ENCODE measurements at regions not wholly inside any gene's neighbourhood (a gene's known extent, or its start where the extent isn't known, plus 50 kb on each side); places are given as distances from the start of the nearest gene placed in this dataset.

DNA sequence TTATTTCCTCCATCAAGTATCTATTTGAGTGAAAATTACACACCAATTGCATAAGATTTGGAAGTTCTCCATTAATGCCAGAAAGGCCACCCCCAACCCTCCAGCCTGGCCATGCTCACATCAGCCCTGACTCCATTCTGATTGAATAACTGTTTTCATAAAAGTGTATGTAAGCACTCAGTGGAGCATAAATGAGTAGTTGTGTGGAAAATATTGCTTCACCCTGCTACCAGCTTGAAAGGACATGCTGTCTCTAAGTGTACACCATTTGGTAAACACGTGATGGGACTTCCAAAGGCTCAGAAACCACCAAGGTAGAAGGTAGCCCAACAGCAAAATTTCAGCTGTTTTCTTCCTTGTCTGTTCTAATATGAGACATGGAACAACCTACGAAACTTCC, 393.8 kb downstream of the ZNF385D start:
- no peak for DNase-seq (ENCODE audit: low spot score)

DNA sequence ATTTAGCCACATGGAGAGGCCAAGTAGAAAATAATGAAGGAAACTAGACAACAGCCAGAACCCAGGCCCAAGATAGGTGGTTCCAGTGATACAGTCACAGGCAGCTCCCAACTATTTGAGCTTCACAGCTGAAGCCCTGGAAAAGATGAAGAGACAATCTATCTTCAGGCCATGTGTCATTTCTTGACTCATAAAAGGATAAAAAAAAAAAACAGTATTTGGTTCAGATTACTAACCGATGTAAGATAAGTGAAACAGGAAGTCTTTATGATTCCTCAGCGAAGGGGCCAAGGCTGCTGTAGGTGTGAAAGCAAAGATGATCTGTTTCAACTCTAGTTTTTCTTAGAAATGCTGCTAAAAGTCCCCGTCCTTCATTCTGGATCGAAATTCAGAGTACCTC, 394.6 kb downstream of the ZNF385D start:
- no peak for DNase-seq (ENCODE audit: low spot score)

DNA sequence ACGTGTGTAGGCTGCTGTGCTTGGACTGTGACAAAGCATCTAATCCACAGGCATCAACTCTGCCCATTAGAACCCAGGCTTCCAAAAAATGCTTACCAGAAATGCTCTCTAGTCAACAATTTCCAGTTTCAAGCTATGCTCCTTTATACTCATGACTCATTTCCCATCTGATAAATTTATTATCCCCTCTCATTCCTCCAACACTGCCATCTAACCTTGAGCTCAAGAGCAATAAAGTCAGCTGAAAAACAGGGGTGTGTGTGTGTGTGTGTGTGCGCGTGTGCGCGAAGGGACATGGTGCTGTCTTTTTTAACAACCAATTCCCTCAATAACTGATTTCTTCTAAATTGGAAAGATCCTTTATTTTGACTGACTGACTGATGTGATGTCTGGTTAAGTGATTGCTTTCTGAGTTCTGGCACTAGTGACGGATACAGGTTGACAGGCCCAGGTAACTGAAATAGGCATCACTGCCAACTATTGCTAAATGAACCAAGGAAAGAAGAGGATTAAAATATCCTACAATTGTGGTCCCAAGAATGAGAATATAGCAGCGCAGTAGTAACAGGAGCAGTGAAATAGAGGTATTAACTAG, 405.5 kb downstream of the ZNF385D start:
- DNase-seq (ENCODE audit: low spot score), result no peak

- no peak for DNase-seq (ENCODE audit: low spot score)
These were observed 419.2 kb downstream of the ZNF385D start for GRCh38 chr3:21331857-21332256.

DNA sequence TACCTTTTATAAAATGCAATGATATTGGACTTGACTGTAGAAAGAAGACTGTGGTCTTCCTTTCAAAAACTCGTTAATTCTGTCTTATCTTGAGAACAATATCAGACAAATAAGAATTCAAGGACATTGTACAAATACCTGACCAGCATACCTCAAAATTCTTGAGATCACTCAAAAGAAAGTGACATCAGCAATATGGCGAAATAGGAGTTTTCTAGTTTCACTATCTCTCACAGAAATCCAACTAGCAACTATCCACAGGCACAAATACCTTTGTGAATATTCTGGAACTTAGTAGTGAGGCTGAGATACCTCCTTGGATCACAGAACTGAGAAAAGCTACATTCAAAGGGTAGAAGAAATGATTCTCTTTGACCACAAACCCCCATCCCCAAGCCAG, 419.7 kb downstream of the ZNF385D start:
- no peak for DNase-seq (ENCODE audit: low spot score)

DNA sequence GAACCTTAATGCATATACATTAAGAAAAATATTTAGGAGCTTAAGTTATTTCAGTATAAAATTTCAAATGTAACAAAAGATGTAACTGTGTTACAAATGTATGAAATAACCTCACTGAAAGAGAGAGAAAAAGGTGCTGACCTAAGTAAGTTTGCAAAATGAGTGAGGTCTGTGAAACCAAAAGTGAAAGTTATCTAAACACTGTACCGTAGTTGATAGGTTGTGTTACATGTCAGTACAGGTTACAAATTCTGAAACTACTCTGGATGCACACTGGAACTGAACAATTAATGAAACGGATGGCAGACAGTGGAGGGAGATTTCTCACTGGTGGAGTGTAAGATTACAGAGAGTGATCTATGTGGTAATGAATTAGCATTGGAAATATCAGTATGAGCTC, 420.7 kb downstream of the ZNF385D start:
- no peak for DNase-seq (ENCODE audit: low spot score)

DNA sequence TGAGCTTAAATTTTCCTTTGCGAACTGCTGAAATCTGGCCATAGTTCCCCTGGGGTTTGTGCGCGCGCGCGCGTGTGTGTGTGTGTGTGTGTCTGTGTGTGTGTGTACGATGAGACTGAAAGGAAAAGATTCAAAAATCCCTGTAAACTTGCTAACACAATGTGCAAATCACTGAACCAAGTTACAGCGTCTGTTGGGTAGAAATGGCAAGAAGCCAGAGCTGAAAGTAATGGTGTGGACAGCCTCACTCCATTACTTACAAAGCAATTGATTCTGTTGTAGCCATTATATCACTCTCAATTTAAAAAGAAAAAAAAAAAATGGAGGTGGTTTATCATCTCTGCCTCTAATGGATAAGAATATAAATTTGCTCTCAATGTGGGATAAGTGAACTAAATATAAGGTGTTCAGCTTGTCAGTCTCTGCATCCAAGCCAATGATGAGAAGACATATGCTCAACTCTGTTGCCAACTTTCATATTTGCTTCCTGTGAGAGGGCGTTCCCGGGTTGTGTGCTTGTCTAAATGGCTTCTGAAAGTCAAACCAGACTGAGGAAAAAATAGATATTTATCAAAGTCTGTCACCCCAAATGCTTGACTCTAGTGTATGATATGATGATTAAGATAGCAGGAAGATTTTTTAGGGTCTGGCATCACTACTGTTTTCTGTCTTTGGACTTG, 422.2 kb downstream of the ZNF385D start:
- no peak for DNase-seq (ENCODE audit: low spot score)

DNA sequence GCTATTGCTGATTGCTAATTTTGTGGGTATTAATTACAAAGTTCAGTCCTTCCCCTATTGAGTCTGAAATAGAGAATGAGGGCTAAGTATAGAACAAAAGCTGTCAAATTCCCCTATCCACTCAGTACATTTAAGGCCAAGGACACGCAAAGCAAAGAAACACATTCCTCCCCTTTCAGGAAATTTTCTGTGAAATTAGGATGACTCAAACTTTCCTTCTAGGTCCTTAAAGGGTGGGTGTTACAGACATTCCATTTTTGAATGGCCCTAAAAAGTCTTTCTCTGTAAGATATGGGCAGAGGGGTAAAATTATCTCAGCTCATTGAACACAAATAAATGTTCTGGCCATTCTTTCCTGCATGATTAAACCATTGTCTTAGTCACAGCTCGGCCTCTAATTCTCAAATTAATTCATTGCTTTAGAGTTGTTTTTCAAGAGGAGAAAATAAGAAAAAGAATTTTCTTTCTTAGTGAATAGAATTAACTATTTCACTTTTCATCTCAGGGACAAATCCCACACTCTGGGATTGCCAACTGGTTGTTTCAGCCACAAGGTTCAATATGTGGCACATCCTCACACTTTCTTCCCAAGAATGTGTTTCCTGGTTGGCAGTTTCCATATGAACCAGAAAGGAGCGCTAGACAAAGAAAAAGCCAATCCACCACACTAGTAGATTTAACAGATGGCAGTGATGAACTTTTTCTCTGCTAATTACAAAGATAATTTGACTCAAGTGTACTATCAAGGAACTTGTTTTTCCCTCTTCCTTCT, 424.1 kb downstream of the ZNF385D start:
- no peak for DNase-seq (ENCODE audit: low spot score)

- no peak for DNase-seq (ENCODE audit: low spot score)
These were observed 436.3 kb downstream of the ZNF385D start for GRCh38 chr3:21314688-21315087.

DNA sequence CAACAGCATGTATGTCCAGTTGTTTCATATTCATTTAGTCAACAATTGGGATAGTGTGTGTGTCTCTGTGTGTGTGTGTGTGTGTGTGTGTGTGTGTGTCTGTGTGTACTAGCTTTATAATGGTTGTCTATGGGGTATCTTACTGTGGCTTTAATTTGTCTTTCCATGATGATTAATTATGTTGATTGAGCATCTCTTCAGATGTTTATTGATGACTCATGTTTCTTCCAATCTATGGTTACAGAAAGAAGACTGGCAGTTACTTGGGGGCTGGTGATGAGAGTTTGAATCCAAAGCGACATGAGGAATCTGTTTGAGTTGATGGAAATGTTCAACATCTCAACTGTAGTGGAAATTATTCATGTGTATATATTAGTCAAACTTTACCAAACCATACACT, 440.1 kb downstream of the ZNF385D start:
- no peak for DNase-seq (ENCODE audit: low spot score)

GRCh38 chr3:21310161-21310560, 440.8 kb downstream of the ZNF385D start:
- DNase-seq (ENCODE audit: low spot score), result no peak

DNA sequence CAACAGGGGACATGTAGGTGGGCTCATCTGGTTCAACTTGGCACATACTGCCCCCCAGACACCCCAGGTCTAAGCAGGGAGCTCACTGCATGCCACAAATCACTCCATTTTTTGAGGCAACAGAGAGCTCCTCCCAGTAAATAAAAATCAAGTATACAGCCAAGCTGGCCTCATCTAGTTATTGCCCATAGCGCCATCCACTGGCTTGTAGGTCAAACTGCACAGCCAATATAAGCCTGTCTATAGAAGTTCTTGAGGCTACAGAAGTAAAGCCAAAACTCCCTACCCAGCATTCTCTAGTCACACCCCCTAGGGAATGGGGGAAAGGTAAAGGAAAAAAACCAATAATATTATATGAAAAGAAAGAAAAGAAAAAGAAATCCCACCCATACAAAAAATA, 453.7 kb downstream of the ZNF385D start:
- DNase-seq (ENCODE audit: low spot score), result no peak

DNA sequence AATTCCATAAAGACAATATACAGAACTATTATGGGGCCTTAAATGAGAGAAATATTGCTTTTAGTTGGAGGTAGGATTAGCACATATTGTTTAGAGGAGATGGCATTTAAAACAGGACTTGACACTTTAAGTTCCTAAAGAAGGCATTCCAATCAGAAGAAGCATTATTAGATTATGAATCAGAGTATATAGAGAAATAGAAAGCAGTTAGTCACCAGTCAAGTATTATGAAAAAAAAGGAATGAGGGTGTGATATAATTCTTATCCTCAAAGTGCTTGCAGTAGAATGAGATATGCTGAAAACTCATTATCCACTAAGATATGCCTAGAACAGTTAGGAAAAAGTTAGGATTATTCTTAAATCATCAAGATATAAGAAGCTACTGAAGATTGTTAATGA, 456.2 kb downstream of the ZNF385D start:
- DNase-seq (ENCODE audit: low spot score), result no peak

DNA sequence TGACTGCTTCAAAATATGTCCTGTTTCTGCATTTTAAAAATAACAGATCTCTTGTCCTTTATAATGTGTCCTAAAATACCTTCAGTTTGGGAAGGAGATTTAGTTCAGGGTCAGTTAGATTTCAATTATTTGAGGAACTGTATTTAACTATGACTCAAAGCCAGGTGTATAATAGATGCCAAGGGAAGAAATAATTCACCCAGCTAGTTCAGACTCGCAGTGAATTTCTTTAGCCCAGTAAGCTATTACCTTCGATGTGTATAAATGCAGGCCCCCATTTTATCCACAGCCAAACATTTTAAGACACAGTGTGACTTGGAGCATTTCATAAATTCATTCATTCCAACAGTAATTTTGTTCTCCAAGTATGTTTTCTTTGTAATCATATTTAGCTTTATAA, 458.0 kb downstream of the ZNF385D start:
- no peak for DNase-seq (ENCODE audit: low spot score)

GRCh38 chr3:21290557-21290956, 460.5 kb downstream of the ZNF385D start:
- no peak for DNase-seq (ENCODE audit: low spot score)

- DNase-seq (ENCODE audit: low spot score), result no peak
These were observed 476.9 kb downstream of the ZNF385D start for GRCh38 chr3:21274079-21274571.

DNA sequence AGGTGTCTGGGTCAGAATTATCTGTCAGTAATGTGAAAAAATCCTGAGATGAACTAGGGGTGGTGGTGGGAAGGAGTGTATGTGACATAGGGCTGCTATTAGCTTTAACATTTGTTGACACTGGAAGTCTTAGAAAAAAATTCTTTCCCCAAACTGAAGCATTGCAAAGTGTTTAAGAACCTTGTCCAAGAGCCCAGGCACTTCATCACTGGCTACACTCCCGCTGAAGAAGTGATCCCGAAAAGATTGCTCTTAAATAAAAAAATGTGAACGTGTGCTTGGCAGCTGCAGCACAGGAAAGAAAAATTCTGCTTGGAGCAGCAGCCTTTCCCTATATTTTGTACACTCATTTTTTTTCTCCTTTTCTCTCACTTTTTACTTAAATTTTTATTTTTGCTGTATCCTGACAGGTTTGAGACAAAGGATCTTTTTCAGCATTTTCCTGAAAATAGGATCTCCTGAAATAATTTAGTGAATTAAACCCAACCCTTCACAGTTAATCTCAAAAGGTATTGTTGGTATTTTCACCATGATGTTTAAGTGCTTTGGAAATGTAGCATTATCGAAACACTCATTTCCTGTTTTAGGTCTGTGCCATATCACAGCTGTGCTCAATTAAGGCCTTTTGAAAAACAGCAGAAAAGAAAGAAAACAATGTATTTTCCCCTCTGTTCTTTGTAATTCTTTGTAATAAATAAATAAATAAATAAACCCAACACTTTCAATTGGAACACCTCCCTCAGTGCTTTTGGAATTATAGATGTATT, 477.6 kb downstream of the ZNF385D start:
- no peak for DNase-seq (ENCODE audit: low spot score)

GRCh38 chr3:21271606-21272016, 479.4 kb downstream of the ZNF385D start:
- no peak for DNase-seq (ENCODE audit: low spot score)

GRCh38 chr3:21269882-21270281, 481.1 kb downstream of the ZNF385D start:
- no peak for DNase-seq (ENCODE audit: low spot score)

DNA sequence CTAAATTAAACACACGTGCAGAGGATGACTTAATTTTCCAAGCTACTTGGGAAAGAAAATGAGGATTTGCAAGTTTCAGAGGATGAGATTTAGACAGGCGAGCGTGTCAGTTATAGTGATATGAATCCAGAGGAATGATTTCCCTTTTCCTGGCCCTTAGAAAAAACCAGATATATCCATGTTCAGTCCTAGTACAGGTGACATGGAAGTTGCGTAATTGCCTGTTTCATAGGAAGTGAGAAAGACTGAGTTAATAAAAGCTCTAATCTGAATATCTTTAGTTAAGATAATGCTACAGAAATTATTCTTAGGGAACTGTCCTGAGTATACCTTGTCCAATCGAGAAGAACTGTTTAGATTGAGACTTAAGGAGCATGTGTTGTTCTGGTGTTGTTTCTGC, 490.5 kb downstream of the ZNF385D start:
- no peak for DNase-seq (ENCODE audit: low spot score)

GRCh38 chr3:21259896-21260295, 491.1 kb downstream of the ZNF385D start:
- DNase-seq (ENCODE audit: low spot score), result no peak

- DNase-seq (ENCODE audit: low spot score), result peak; percentile 57
These were observed 494.1 kb downstream of the ZNF385D start for GRCh38 chr3:21256932-21257331.
